ENCODE measurements at regions not wholly inside any gene's neighbourhood (a gene's known extent, or its start where the extent isn't known, plus 50 kb on each side); places are given as distances from the start of the nearest gene placed in this dataset.

DNA sequence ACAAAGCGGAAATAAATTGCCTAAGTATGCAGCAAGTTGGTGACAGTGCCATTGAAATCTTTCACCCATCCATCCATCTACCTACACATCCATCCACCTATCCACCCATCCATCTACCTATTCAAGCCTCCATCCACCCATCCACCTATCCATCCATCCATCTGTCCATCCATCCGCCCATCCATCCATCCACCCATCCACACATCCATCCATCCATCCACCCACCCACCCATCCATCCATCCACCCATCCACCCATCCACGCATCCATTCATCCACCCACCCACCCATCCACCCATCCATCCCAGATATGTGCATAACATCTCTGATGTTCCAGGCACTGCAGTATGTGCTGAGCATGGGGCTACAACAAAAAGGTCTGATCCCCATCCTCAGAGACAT lies 277.5 kb downstream of the IRF8 start:
- TF ChIP-seq, protein P1, sequence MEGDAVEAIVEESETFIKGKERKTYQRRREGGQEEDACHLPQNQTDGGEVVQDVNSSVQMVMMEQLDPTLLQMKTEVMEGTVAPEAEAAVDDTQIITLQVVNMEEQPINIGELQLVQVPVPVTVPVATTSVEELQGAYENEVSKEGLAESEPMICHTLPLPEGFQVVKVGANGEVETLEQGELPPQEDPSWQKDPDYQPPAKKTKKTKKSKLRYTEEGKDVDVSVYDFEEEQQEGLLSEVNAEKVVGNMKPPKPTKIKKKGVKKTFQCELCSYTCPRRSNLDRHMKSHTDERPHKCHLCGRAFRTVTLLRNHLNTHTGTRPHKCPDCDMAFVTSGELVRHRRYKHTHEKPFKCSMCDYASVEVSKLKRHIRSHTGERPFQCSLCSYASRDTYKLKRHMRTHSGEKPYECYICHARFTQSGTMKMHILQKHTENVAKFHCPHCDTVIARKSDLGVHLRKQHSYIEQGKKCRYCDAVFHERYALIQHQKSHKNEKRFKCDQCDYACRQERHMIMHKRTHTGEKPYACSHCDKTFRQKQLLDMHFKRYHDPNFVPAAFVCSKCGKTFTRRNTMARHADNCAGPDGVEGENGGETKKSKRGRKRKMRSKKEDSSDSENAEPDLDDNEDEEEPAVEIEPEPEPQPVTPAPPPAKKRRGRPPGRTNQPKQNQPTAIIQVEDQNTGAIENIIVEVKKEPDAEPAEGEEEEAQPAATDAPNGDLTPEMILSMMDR (IDR thresholded peaks at IDR 0.05), result no peak
- TF ChIP-seq POLR2A (IDR thresholded peaks at IDR 0.05), result no peak

All from testis (tissue), 2 donors.